H1 (cell line): ENCODE measurements at regions not wholly inside any gene's neighbourhood (a gene's known extent, or its start where the extent isn't known, plus 50 kb on each side); places are given as distances from the start of the nearest gene placed in this dataset.

ENCODE experiments used
- POU5F1 ChIP-seq: IDR thresholded peaks from 2 replicates; pipeline ENCODE4 v1.6.1; 2011; ENCODE audit warnings: low read depth, mild to moderate bottlenecking, low read length, moderate library complexity

DNA sequence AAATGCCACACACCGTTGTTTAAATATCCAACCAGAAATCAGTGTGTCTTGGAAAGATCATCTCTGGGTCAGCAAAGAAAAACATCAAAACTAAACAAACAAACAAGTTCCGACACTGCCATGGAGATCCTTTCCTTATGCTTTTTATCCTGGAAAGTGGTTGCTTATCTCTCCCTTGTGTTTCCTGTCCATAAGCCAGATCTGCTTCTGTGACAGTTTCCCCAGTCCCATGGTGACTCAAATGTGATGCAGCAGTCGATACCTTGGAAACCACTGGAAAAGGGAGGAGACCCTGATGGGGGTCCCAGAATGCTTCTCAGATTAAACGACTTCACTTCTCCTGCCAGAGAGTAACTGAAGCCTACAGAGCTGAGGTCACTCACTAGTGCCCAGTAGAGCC, 94.7 kb downstream of the DMRTA2 start (continued):
- TF ChIP-seq POU5F1, result no peak
- TF ChIP-seq, all 59 proteins: peak for 0
